ENCODE measurements at regions not wholly inside any gene's neighbourhood (a gene's known extent, or its start where the extent isn't known, plus 50 kb on each side); places are given as distances from the start of the nearest gene placed in this dataset.

GRCh38 chr13:52954838-52955237 is 73.8 kb upstream of the OLFM4 start:
- H4K8ac ChIP-seq (replicated peaks; ENCODE audit: insufficient read length, low read depth, low read length): no peak overlapping the region
- H2BK5ac ChIP-seq (ENCODE audit: insufficient read length, low read length): no peak overlapping the region
- no peaks in the 10 kb centered on the region for H4K20me1 ChIP-seq (ENCODE audit: control insufficient read depth, insufficient read depth, insufficient read length)
- no peak overlapping the region for H2BK20ac ChIP-seq (ENCODE audit: low read depth, low read length, poor library complexity, severe bottlenecking)
- no peak overlapping the region for H4K5ac ChIP-seq (ENCODE audit: insufficient read length, low read depth, low read length)
- no peak overlapping the region for H3K56ac ChIP-seq (ENCODE audit: insufficient read length, low read depth, low read length)
- H4K91ac ChIP-seq (ENCODE audit: insufficient read length, low read depth, low read length): no peak overlapping the region
- H3K79me2 ChIP-seq (ENCODE audit: insufficient read depth, low read length): no peaks in the 10 kb centered on the region
- H3K14ac ChIP-seq (ENCODE audit: insufficient read depth, low read length): no peak overlapping the region
- peak overlapping the region in 1 of 2 experiments; percentile 58; a peak in 2 of 5 replicates for H3K4me3 Mint-ChIP-seq
- no peak overlapping the region for H2BK15ac ChIP-seq (ENCODE audit: low read depth, low read length)
- H3K9me3 ChIP-seq (ENCODE audit: control insufficient read depth, low read depth, low read length): no peaks in the 10 kb centered on the region
- no peak overlapping the region for H3K4ac ChIP-seq (ENCODE audit: low read depth, low read length)
- H3K4me1 Mint-ChIP-seq: peaks cover 4 to 59% of the 10 kb centered on the region in 2 experiments
- H2AK5ac ChIP-seq (ENCODE audit: insufficient read length, low read length): no peak overlapping the region
- H3K27me3 Mint-ChIP-seq (ENCODE audit: low read depth): peaks cover 18% of the 10 kb centered on the region
- peaks cover 0 to 2% (median 0%) of the 10 kb centered on the region in 3 experiments; a peak in 3 of 7 replicates for H3K36me3 Mint-ChIP-seq (ENCODE audit: insufficient read depth in 1 of 3, low read depth in 3 of 3)
- H3K4me1 ChIP-seq (ENCODE audit: insufficient read depth, low read length): peaks cover 15% of the 10 kb centered on the region; the same call in 1 of the 2 replicates
- TF ChIP-seq CTCF (conservative IDR thresholded peaks at IDR 0.05): no peak
- H3K9ac ChIP-seq (ENCODE audit: extremely low read depth, insufficient read length, low read length): no peak overlapping the region
- no peak overlapping the region for H2AFZ ChIP-seq (ENCODE audit: low read length)
- no peaks in the 10 kb centered on the region for H3K23me2 ChIP-seq (ENCODE audit: insufficient read length, low read depth, low read length, poor library complexity, severe bottlenecking)
- peak overlapping the region in 2 of 3 experiments; percentile 85 to 94; a peak in 4 of 7 replicates for H3K27ac Mint-ChIP-seq
- H3K4me2 ChIP-seq (ENCODE audit: insufficient read depth, insufficient read length, low read length): peak overlapping the region; percentile 55
- H3K9me3 Mint-ChIP-seq: peaks cover 0 to 3% of the 10 kb centered on the region in 2 experiments; a peak in 2 of 5 replicates
- H3K23ac ChIP-seq (ENCODE audit: insufficient read length, low read depth, low read length): no peak overlapping the region
- no peak overlapping the region for H2BK120ac ChIP-seq (ENCODE audit: low read depth, low read length, poor library complexity, severe bottlenecking)
- no peak overlapping the region for H3K18ac ChIP-seq (ENCODE audit: insufficient read length, low read depth, low read length)
- no peaks in the 10 kb centered on the region for H3K79me1 ChIP-seq (ENCODE audit: insufficient read depth, low read depth, low read length, poor library complexity, severe bottlenecking)
- H3T11ph ChIP-seq (ENCODE audit: low read length): no peak overlapping the region
- WGBS (ENCODE audit: extremely low coverage, insufficient read length, low lambda C conversion rate): no CpG with 5 or more reads among the region's 2 CpGs
- H3K27ac ChIP-seq (ENCODE audit: insufficient read length, low read depth, low read length): no peak overlapping the region
- H3K27me3 ChIP-seq (ENCODE audit: insufficient read depth, low read length): no peaks in the 10 kb centered on the region; the same call in 1 of the 2 replicates
- peak; percentile 39 for DNase-seq
- H2BK12ac ChIP-seq (ENCODE audit: insufficient read length, low read depth, low read length): no peak overlapping the region
